HCT116 (cell line): ENCODE measurements at regions not wholly inside any gene's neighbourhood (a gene's known extent, or its start where the extent isn't known, plus 50 kb on each side); places are given as distances from the start of the nearest gene placed in this dataset.
"Not testable (repeated sequence)": the region's sequence is repeated elsewhere in the genome, so short reads cannot be mapped to it uniquely, and the experiment has no call there.

Experiments used
- ATAC-seq: fragments of 200-7000 bp; cut with Tn5 transposase; 2 replicates; pipeline ENCODE4 v1.9.1; 2020; ENCODE audit warnings: mild to moderate bottlenecking, moderate library complexity
- BruUV-seq: library from RNA; stranded (reverse); fragments of 400-500 nt; replicated peaks from 2 replicates; lab custom pipeline; 2021; lab: Mats Ljungman, UMichigan
- CTCF ChIA-PET: fragments of 300-600 bp; sonication (Branson Sonifier 250); formaldehyde crosslinking; loops from one replicate; lab custom pipeline; 2021; ENCODE audit warnings: antibody characterized with exemption; lab: Charles Lee
- POLR2A ChIA-PET: fragments of 300-600, 350-600 bp; sonication (Branson Sonifier 250); formaldehyde crosslinking; loops from one replicate; lab custom pipeline; 2021; ENCODE audit warnings: antibody characterized with exemption; lab: Charles Lee
- RAD21 ChIA-PET, 2 experiments: fragments of 300-600 bp; sonication (Branson Sonifier 250); formaldehyde crosslinking; loops; one replicate each; lab custom pipeline; 2023; ENCODE audit warnings: low total read pairs in 2 of 2; ENCODE audit not compliant: uncharacterized antibody in 2 of 2, unreplicated experiment in 2 of 2, low non-redundant PET in 1 of 2; lab: Charles Lee
- DNase-seq: peaks from one replicate; pipeline ENCODE4 v3.0.0-alpha.2; 2010; ENCODE audit warnings: low read depth, low spot score
- H2AFZ ChIP-seq: fragments of 200-600 bp; shearing (Covaris generic), sonication (generic); 2 replicates; pipeline ENCODE4 v1.6.1; 2017; ENCODE audit warnings: low read depth, mixed run types, mixed read lengths, antibody characterized with exemption, low read length; ENCODE audit not compliant: poor library complexity, severe bottlenecking
- H3K27ac ChIP-seq: 2 replicates; pipeline ENCODE4 v1.5.1; 2012; ENCODE audit warnings: low read depth, low read length
- H3K27me3 ChIP-seq: fragments of 200-600 bp; sonication (generic); 2 replicates; pipeline ENCODE4 v1.6.1; 2016; ENCODE audit warnings: mixed run types, low read length, mixed read lengths; ENCODE audit not compliant: insufficient read depth
- H3K36me3 ChIP-seq, 2 experiments: fragments of 200-500 bp in 1 of 2; fragments of 200-600 bp in 1 of 2; sonication (Bioruptor generic) in 1 of 2; sonication (generic) in 1 of 2; 2 replicates each; pipeline versions ENCODE4 v1.5.1 to v1.6.1; 2014 to 2016; ENCODE audit warnings: low read length in 2 of 2, inconsistent platforms in 1 of 2, mixed read lengths in 1 of 2, mixed run types in 1 of 2; ENCODE audit not compliant: insufficient read depth in 2 of 2, control insufficient read depth in 1 of 2
- H3K4me1 ChIP-seq, 2 experiments: fragments of 200-600 bp in 1 of 2; sonication (generic) in 1 of 2; 2 replicates each; pipeline versions ENCODE4 v1.5.1 to v1.6.1; 2012 to 2017; ENCODE audit warnings: low read length in 2 of 2, inconsistent platforms in 1 of 2, mild to moderate bottlenecking in 1 of 2, mixed read lengths in 1 of 2, mixed run types in 1 of 2, moderate library complexity in 1 of 2; ENCODE audit not compliant: insufficient read depth in 2 of 2, control insufficient read depth in 1 of 2
- H3K4me2 ChIP-seq: fragments of 200-600 bp; sonication (generic); 2 replicates; pipeline ENCODE4 v1.6.1; 2017; ENCODE audit warnings: mixed run types, low read length, mixed read lengths
- H3K4me3 ChIP-seq, 2 experiments: fragments of 200-600 bp in 1 of 2; sonication (generic) in 1 of 2; replicated peaks in 1 of 2; 2 replicates each; pipeline ENCODE4 v1.5.1; 2011 to 2016; ENCODE audit warnings: low read length in 2 of 2, control low read depth in 1 of 2, low read depth in 1 of 2, mild to moderate bottlenecking in 1 of 2, mixed read lengths in 1 of 2, mixed run types in 1 of 2
- H3K79me2 ChIP-seq: fragments of 200-600 bp; sonication (generic); 2 replicates; pipeline ENCODE4 v1.6.1; 2017; ENCODE audit warnings: mild to moderate bottlenecking, mixed run types, low read length, moderate library complexity, mixed read lengths; ENCODE audit not compliant: insufficient read depth
- H3K9ac ChIP-seq: fragments of 200-600 bp; sonication (generic); 2 replicates; pipeline ENCODE4 v1.6.1; 2016; ENCODE audit warnings: low read length, mixed read lengths
- H3K9me2 ChIP-seq: fragments of 200-600 bp; sonication (generic), shearing (Covaris generic); 2 replicates; pipeline ENCODE4 v1.6.1; 2017; ENCODE audit warnings: mixed run types, mild to moderate bottlenecking, moderate library complexity; ENCODE audit not compliant: insufficient read depth
- H3K9me3 ChIP-seq, 2 experiments: fragments of 200-500 bp in 1 of 2; fragments of 200-600 bp in 1 of 2; sonication (Bioruptor generic) in 1 of 2; sonication (generic) in 1 of 2; 2 replicates each; pipeline ENCODE4 v1.6.1; 2014 to 2017; ENCODE audit warnings: low read length in 2 of 2, mixed read lengths in 2 of 2, inconsistent platforms in 1 of 2, low read depth in 1 of 2, mild to moderate bottlenecking in 1 of 2, mixed run types in 1 of 2, moderate library complexity in 1 of 2; ENCODE audit not compliant: control insufficient read depth in 1 of 2, insufficient read depth in 1 of 2
- H4K20me1 ChIP-seq: fragments of 200-600 bp; sonication (generic), shearing (Covaris generic); 2 replicates; pipeline ENCODE4 v1.6.1; 2017; ENCODE audit warnings: mixed run types, mild to moderate bottlenecking, moderate library complexity; ENCODE audit not compliant: insufficient read depth
- CBX3 ChIP-seq: IDR thresholded peaks from 2 replicates; pipeline ENCODE4 v1.6.1; 2012; ENCODE audit warnings: low read depth
- JUND ChIP-seq: IDR thresholded peaks from 2 replicates; pipeline ENCODE4 v1.6.1; 2012
- YY1 ChIP-seq: IDR thresholded peaks from 2 replicates; pipeline ENCODE4 v1.6.1; 2011; ENCODE audit warnings: low read length, low read depth, moderate library complexity, mild to moderate bottlenecking; ENCODE audit not compliant: insufficient replicate concordance; ENCODE audit errors: extremely low read depth
- intact Hi-C: fragments of 100-400 bp; cut with micrococcal nuclease; formaldehyde crosslinking; loops from 2 replicates; pipeline ENCODE4 v1.10.0; 2022

- no peaks in the 10 kb centered on the region for H3K9me2 ChIP-seq
- intact Hi-C loops, result no loop called here
- no peaks in the 10 kb centered on the region for H3K27me3 ChIP-seq
- DNase-seq, result no peak
- no peak overlapping the region for H3K4me3 ChIP-seq
- H3K9ac ChIP-seq, result no peak overlapping the region
- no peak for TF ChIP-seq CBX3
- TF ChIP-seq YY1, result no peak
- no peak for TF ChIP-seq JUND
- ChIA-PET CTCF (no interaction called here), POLR2A (no interaction called here), RAD21 (no interaction called here)
- BruUV-seq, result no TSS peak
- no peak overlapping the region for H3K27ac ChIP-seq
- no peaks in the 10 kb centered on the region for H4K20me1 ChIP-seq
- H3K4me2 ChIP-seq, result no peak overlapping the region
- no peaks in the 10 kb centered on the region for H3K36me3 ChIP-seq
- H3K4me1 ChIP-seq, result no peaks in the 10 kb centered on the region
- H3K9me3 ChIP-seq, result no peaks in the 10 kb centered on the region
- H2AFZ ChIP-seq, result no peak overlapping the region
- ATAC-seq, result no peak
- no peaks in the 10 kb centered on the region for H3K79me2 ChIP-seq
Measured at GRCh38 chr4:67275179-67275750, 270.0 kb downstream of the CENPC start.

- DNase-seq, H3K9ac ChIP-seq, H3K4me1 ChIP-seq, H3K9me3 ChIP-seq, POLR2A ChIA-PET, BruUV-seq, H3K27me3 ChIP-seq, H3K9me2 ChIP-seq, ATAC-seq, H2AFZ ChIP-seq, H4K20me1 ChIP-seq, CTCF ChIA-PET, H3K4me3 ChIP-seq, H3K27ac ChIP-seq, H3K36me3 ChIP-seq, RAD21 ChIA-PET, H3K79me2 ChIP-seq, intact Hi-C loops, H3K4me2 ChIP-seq: not testable (repeated sequence)
Measured at GRCh38 chr4:67274671-67275070, 270.6 kb downstream of the CENPC start.
